Spleen (tissue), 7 donors: ENCODE measurements at regions not wholly inside any gene's neighbourhood (a gene's known extent, or its start where the extent isn't known, plus 50 kb on each side); places are given as distances from the start of the nearest gene placed in this dataset.

Source experiments
- CTCF ChIP-seq, 11 experiments: fragments of 200-600 bp in 7 of 11; fragments of 450-650 bp in 4 of 11; sonication (generic) in 4 of 11; IDR thresholded peaks in 8 of 11; conservative IDR thresholded peaks in 3 of 11; 1 replicate in 7 of 11; 2 replicates in 4 of 11; pipeline versions ENCODE4 v1.4.0 to v1.8.0; 2016 to 2021; ENCODE audit warnings: antibody characterized with exemption in 11 of 11, inconsistent platforms in 4 of 11, mild to moderate bottlenecking in 1 of 11
- POLR2A ChIP-seq, 3 donors: fragments of 450-650 bp; IDR thresholded peaks; one replicate each; pipeline ENCODE4 v1.5.1; 2017; ENCODE audit warnings: antibody characterized with exemption in 3 of 3, mild to moderate bottlenecking in 1 of 3
- POLR2AphosphoS5 ChIP-seq, 3 donors: sonication (generic); formaldehyde crosslinking; IDR thresholded peaks; one replicate each; pipeline ENCODE4 v1.5.1; 2017; ENCODE audit warnings: antibody characterized with exemption in 3 of 3
- donor health status: DM: no; HTN: no; CAD: no; lungs with moderate emphysema.
- donor health status: DM: no; HTN: no; CAD: no.
- donor health status: DM: no; HTN: no; CAD: no.

GRCh38 chr5:5648694-5649093 lies 226.2 kb downstream of the ICE1 start:
- TF ChIP-seq CTCF (IDR thresholded peaks at IDR 0.05 in 8 of 11, conservative IDR thresholded peaks at IDR 0.05 in 3 of 11), result no peak
- no peak for TF ChIP-seq POLR2A (IDR thresholded peaks at IDR 0.05)
- TF ChIP-seq POLR2AphosphoS5 (IDR thresholded peaks at IDR 0.05), result no peak
